Lower leg skin (tissue), 4 donors: ENCODE measurements at regions not wholly inside any gene's neighbourhood (a gene's known extent, or its start where the extent isn't known, plus 50 kb on each side); places are given as distances from the start of the nearest gene placed in this dataset.

ENCODE experiments used
- DNase-seq, 2 donors: peaks; one replicate each; pipeline ENCODE4 v3.0.0-alpha.2; 2019; ENCODE audit warnings: low spot score in 2 of 2
- H3K4me3 ChIP-seq: fragments of 200-600 bp; sonication (generic); 2 replicates; pipeline ENCODE4 v1.5.1; 2017; ENCODE audit warnings: mild to moderate bottlenecking, low read depth; ENCODE audit not compliant: poor library complexity, severe bottlenecking
- POLR2A ChIP-seq, 2 donors: fragments of 450-650 bp; IDR thresholded peaks; one replicate each; pipeline ENCODE4 v1.6.1; 2016 to 2017; ENCODE audit warnings: antibody characterized with exemption in 2 of 2, mild to moderate bottlenecking in 1 of 2, moderate library complexity in 1 of 2
- WGBS, 2 donors: methylation state at CpG; one replicate each; pipeline ENCODE4 v1.1.5; 2018; 5-methylcytosine and 5-hydroxymethylcytosine counted together
- intact Hi-C: fragments of 100-400 bp; cut with DNase I; formaldehyde crosslinking; loops from one replicate; pipeline ENCODE4 v1.15.0; 2023; ENCODE audit warnings: low total_unique reads
- TF ChIP-seq, protein P1 (sequence below), 3 donors: fragments of 450-650 bp; IDR thresholded peaks; one replicate each; pipeline ENCODE4 v1.5.1; 2016; ENCODE audit warnings: antibody characterized with exemption in 3 of 3, mild to moderate bottlenecking in 3 of 3, moderate library complexity in 2 of 3

DNA sequence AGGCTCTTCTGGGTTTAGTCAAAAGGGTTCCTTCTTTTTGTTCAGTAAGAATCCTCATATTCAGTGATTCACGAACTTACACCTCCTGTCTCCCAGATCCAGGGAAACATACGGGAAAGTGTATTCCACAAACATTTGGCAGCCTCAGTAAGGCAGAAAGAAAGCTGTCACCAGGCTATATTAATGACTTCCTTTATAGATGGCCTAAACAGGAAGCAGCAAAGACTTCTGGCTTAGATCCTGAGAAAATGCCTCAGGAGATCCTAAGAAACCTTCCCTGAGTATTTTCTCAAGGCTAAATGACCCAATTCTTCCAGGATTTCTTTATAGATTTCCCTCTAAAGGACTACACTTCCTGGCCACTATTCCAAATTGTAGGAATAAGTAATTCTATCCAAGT lies 1995.5 kb upstream of the CELF4 start:
- intact Hi-C loops: no loop called here
- H3K4me3 ChIP-seq: no peak overlapping the region
- no peak for DNase-seq
- 37% methylated on average over 2 of the region's 2 CpGs for WGBS, 2 donors
- TF ChIP-seq, protein P1, sequence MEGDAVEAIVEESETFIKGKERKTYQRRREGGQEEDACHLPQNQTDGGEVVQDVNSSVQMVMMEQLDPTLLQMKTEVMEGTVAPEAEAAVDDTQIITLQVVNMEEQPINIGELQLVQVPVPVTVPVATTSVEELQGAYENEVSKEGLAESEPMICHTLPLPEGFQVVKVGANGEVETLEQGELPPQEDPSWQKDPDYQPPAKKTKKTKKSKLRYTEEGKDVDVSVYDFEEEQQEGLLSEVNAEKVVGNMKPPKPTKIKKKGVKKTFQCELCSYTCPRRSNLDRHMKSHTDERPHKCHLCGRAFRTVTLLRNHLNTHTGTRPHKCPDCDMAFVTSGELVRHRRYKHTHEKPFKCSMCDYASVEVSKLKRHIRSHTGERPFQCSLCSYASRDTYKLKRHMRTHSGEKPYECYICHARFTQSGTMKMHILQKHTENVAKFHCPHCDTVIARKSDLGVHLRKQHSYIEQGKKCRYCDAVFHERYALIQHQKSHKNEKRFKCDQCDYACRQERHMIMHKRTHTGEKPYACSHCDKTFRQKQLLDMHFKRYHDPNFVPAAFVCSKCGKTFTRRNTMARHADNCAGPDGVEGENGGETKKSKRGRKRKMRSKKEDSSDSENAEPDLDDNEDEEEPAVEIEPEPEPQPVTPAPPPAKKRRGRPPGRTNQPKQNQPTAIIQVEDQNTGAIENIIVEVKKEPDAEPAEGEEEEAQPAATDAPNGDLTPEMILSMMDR (IDR thresholded peaks at IDR 0.05): no peak
- no peak for TF ChIP-seq POLR2A (IDR thresholded peaks at IDR 0.05)

DNA sequence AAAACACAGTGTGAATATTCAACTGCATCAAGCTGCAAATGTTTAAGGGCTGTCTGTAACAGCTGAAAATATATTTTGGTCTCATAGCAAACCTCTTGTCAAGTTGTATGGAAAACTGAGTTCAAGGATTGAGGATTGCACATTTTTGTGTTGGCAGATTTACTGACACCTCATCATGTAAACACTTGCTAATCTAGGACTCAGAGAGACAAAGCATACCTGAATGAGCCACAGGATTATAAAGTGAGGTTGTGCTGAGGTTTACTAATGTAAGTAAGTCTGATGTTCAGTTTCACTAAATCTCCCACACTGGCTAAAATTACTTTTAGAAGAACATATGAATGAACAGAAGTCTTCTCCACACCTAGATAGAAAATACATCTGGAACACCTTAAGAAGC lies 1993.1 kb upstream of the CELF4 start:
- H3K4me3 ChIP-seq: no peak overlapping the region
- intact Hi-C loops: no loop called here
- TF ChIP-seq, protein P1 (IDR thresholded peaks at IDR 0.05): no peak
- TF ChIP-seq POLR2A (IDR thresholded peaks at IDR 0.05): no peak
- DNase-seq: no peak

DNA sequence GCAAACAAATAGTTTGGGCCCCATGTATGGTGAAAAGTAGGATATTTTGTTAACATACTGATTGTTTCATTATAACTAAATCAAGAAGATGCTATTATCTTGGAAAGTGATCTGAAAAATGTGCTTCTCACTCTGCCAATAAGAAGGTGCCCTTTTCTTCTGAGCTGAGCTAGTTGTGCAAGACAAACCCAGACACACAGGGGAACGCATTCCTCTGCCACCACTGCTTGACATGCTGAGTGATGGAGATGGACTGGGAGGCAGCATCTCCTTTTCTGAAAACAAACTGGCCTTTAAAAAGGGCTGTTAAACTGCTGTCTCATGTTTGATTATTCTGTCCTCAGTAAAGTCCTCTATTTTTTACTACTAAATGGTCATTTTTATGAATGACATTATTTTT lies 1989.9 kb upstream of the CELF4 start:
- intact Hi-C loops: no loop called here
- H3K4me3 ChIP-seq: no peak overlapping the region
- DNase-seq: no peak
- 73 to 79% methylated on average over 1 of the region's 1 CpG for WGBS, 2 donors
- TF ChIP-seq, protein P1 (IDR thresholded peaks at IDR 0.05): no peak
- TF ChIP-seq POLR2A (IDR thresholded peaks at IDR 0.05): no peak

DNA sequence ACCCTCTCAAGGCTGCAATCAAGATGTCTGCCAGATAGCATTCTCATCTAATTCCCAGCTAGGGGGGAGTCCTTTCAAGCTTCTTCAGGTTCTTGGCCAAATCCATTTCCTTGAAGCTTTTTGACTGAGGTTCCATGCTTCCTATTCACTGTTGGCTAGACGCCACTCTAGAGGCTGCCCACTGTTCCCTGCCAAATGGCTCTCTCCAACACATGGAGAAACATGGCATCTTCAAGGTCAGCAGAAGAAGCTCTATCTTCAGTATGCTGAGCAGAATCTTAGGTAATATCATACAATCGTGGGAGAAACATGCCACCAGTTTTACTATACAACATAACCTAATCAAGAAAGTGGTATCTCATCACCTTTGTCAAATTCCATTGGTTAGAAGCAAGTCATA lies 1985.1 kb upstream of the CELF4 start:
- intact Hi-C loops: no loop called here
- WGBS, 2 donors: 83 to 86% methylated on average over 2 of the region's 2 CpGs
- TF ChIP-seq, protein P1 (IDR thresholded peaks at IDR 0.05): no peak
- no peak for TF ChIP-seq POLR2A (IDR thresholded peaks at IDR 0.05)

DNA sequence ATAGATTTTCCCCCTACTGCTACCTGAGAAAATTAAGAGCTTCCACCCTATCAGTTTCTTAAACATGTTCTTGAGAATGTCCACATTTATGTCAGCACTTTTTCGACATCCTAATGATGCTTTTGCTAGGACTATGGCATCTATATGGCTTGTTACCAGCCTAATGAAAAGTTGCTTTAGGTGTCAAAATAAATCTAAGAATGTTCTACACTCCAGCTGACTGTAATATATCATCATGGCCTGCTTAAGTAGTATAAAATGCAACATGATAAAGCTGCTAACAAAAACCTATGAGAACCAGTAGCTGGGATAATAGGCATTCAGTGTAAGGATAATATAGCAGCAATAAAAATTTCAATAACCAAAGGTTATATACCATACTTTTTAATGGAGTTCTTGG lies 1983.5 kb upstream of the CELF4 start:
- no peak for TF ChIP-seq POLR2A (IDR thresholded peaks at IDR 0.05)
- TF ChIP-seq, protein P1 (IDR thresholded peaks at IDR 0.05): no peak
- intact Hi-C loops: no loop called here
- no peak for DNase-seq
- no peak overlapping the region for H3K4me3 ChIP-seq
- 67 to 71% methylated on average over 1 of the region's 1 CpG for WGBS, 2 donors

More for the DNA sequence above, 1985.1 kb upstream of the CELF4 start:
- no peak for DNase-seq
- H3K4me3 ChIP-seq: no peak overlapping the region

DNA sequence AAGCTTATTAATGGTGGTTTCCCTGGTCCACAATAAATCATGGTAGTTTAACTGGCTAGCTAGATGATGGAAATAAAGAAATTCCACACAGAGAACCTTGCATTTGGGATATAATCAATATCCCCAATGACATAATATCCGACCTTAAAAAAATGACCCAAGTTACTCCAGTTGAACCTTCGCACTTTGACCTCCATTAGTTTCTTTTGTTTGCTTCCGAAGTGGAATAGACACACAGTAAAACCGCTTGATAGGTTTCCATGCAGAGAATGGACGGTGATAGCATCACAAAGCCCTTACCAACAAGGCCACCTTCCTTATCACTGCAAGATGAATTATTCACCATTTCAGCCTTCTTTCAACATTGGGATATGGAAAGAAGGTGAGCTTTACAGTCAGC lies 1966.1 kb upstream of the CELF4 start:
- TF ChIP-seq, protein P1 (IDR thresholded peaks at IDR 0.05): no peak
- no peak for TF ChIP-seq POLR2A (IDR thresholded peaks at IDR 0.05)
- H3K4me3 ChIP-seq: no peak overlapping the region
- DNase-seq: no peak
- intact Hi-C loops: no loop called here
- 77 to 96% methylated on average over 5 of the region's 5 CpGs for WGBS, 2 donors
